Stomach (tissue), 4 donors: ENCODE measurements at regions not wholly inside any gene's neighbourhood (a gene's known extent, or its start where the extent isn't known, plus 50 kb on each side); places are given as distances from the start of the nearest gene placed in this dataset.

ENCODE experiments used
- CTCF ChIP-seq, 7 experiments: fragments of 450-650 bp in 4 of 7; fragments of 200-600 bp in 3 of 7; sonication (generic) in 3 of 7; IDR thresholded peaks; one replicate each; pipeline ENCODE4 v1.5.1; 2016 to 2019; ENCODE audit warnings: antibody characterized with exemption in 7 of 7, control low read depth in 2 of 7, mild to moderate bottlenecking in 1 of 7
- POLR2A ChIP-seq, 4 donors: fragments of 450-650 bp; IDR thresholded peaks; one replicate each; pipeline ENCODE4 v1.6.1; 2016; ENCODE audit warnings: antibody characterized with exemption in 4 of 4, control low read depth in 2 of 4, mild to moderate bottlenecking in 1 of 4, moderate library complexity in 1 of 4
- POLR2AphosphoS5 ChIP-seq, 3 donors: sonication (generic); formaldehyde crosslinking; IDR thresholded peaks; one replicate each; pipeline ENCODE4 v1.6.1; 2016; ENCODE audit warnings: antibody characterized with exemption in 3 of 3

- no peak for TF ChIP-seq CTCF (IDR thresholded peaks at IDR 0.05)
- TF ChIP-seq POLR2A (IDR thresholded peaks at IDR 0.05) = no peak
- TF ChIP-seq POLR2AphosphoS5 (IDR thresholded peaks at IDR 0.05) = no peak
Observed at GRCh38 chr17:63382136-63382535, 64.0 kb downstream of the CYB561 start.
